ENCODE measurements at regions not wholly inside any gene's neighbourhood (a gene's known extent, or its start where the extent isn't known, plus 50 kb on each side); places are given as distances from the start of the nearest gene placed in this dataset.

DNA sequence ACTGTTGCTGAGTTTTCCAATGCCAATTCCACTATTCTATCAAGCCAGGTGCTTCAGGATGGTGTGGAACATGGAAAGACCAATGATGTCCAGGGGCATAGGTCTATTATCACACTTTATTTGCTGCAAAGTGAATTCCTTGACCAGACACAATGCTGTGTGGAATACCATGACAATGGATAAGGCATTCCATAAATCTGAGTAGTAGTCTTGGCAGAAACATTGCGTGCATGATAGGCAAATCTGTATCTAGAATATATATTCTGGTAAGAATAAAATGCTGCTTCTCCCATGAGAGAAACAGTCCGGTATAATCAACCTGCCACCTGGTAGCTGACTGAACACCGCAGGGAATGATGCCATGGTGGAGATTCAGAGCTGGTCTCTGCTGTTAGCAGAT lies 70.0 kb upstream of the ALDH1A3 start:
- H3K27ac ChIP-seq (ENCODE audit: low read depth, low read length) = no peak overlapping the region
- H3K27me3 ChIP-seq (ENCODE audit: control insufficient read depth in 3 of 3, insufficient read depth in 3 of 3, low read length in 3 of 3) = no peaks in the 10 kb centered on the region
- H3K36me3 ChIP-seq (ENCODE audit: control insufficient read depth in 3 of 3, insufficient read depth in 3 of 3, low read length in 3 of 3) = no peaks in the 10 kb centered on the region
- peaks cover 0 to 2% (median 2%) of the 10 kb centered on the region in 3 donors for H3K9me3 ChIP-seq (ENCODE audit: control insufficient read depth in 3 of 3, low read length in 3 of 3)
- H3K4me1 ChIP-seq (ENCODE audit: control insufficient read depth in 3 of 3, insufficient read depth in 3 of 3, low read length in 3 of 3) = no peaks in the 10 kb centered on the region
- H3K9ac ChIP-seq (ENCODE audit: low read depth in 1 of 3, low read length in 3 of 3) = no peak overlapping the region
- no peak overlapping the region for H3K4me3 ChIP-seq (ENCODE audit: low read length in 3 of 3)

DNA sequence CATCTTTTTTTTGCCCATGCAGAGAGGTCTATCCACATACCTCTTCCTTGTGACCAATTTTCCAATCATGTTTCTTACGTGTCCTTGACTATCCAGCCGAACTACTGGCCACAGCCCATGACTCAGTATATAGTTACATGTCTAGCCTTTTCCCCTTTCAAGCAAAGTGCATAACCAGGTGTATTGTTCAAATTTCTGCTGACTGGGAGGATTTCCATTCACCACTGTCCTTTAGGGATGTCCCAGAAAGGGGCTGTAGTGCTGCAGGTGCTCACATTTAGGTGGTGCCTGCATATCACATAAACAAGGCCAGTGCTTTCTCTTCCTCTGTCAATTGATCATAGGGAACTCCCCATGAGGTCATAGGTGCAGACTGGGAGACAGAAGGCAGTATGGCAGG lies 69.4 kb upstream of the ALDH1A3 start:
- H3K9me3 ChIP-seq (ENCODE audit: control insufficient read depth in 3 of 3, low read length in 3 of 3) = peaks cover 0 to 2% (median 2%) of the 10 kb centered on the region in 3 donors
- H3K4me3 ChIP-seq (ENCODE audit: low read length in 3 of 3) = no peak overlapping the region
- H3K27me3 ChIP-seq (ENCODE audit: control insufficient read depth in 3 of 3, insufficient read depth in 3 of 3, low read length in 3 of 3) = no peaks in the 10 kb centered on the region
- H3K27ac ChIP-seq (ENCODE audit: low read depth, low read length) = no peak overlapping the region
- no peaks in the 10 kb centered on the region for H3K4me1 ChIP-seq (ENCODE audit: control insufficient read depth in 3 of 3, insufficient read depth in 3 of 3, low read length in 3 of 3)
- no peak overlapping the region for H3K9ac ChIP-seq (ENCODE audit: low read depth in 1 of 3, low read length in 3 of 3)
- H3K36me3 ChIP-seq (ENCODE audit: control insufficient read depth in 3 of 3, insufficient read depth in 3 of 3, low read length in 3 of 3) = no peaks in the 10 kb centered on the region

DNA sequence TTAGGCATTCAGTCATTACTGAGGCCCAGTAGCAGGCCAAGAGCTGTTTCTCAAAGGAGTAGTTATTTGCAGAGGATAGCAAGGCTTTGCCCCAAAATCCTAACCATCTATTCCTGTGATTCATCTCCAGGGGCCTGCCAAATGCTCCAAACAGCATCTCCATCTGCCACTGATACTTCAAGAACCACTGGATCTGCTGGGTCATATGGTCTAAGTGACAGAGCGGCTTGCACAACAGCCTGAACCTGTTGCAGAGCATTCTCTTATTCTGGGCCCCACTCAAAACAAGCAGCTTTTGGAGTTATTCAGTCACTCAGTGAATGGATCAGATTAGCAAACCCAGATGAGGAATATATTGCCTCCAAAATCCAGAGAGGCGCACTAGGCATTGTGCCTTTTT lies 68.8 kb upstream of the ALDH1A3 start:
- H3K27me3 ChIP-seq (ENCODE audit: control insufficient read depth in 3 of 3, insufficient read depth in 3 of 3, low read length in 3 of 3) = no peaks in the 10 kb centered on the region
- H3K4me1 ChIP-seq (ENCODE audit: control insufficient read depth in 3 of 3, insufficient read depth in 3 of 3, low read length in 3 of 3) = no peaks in the 10 kb centered on the region
- H3K9ac ChIP-seq (ENCODE audit: low read depth in 1 of 3, low read length in 3 of 3) = no peak overlapping the region
- no peaks in the 10 kb centered on the region for H3K36me3 ChIP-seq (ENCODE audit: control insufficient read depth in 3 of 3, insufficient read depth in 3 of 3, low read length in 3 of 3)
- H3K9me3 ChIP-seq (ENCODE audit: control insufficient read depth in 3 of 3, low read length in 3 of 3) = peaks cover 0 to 5% (median 2%) of the 10 kb centered on the region in 3 donors
- H3K4me3 ChIP-seq (ENCODE audit: low read length in 3 of 3) = no peak overlapping the region
- H3K27ac ChIP-seq (ENCODE audit: low read depth, low read length) = no peak overlapping the region

GRCh38 chr15:100812802-100813201 lies 66.8 kb upstream of the ALDH1A3 start:
- H3K27ac ChIP-seq (ENCODE audit: low read depth, low read length) = no peak overlapping the region
- no peaks in the 10 kb centered on the region for H3K36me3 ChIP-seq (ENCODE audit: control insufficient read depth in 3 of 3, insufficient read depth in 3 of 3, low read length in 3 of 3)
- H3K9ac ChIP-seq (ENCODE audit: low read depth in 1 of 3, low read length in 3 of 3) = no peak overlapping the region
- no peak overlapping the region for H3K4me3 ChIP-seq (ENCODE audit: low read length in 3 of 3)
- H3K9me3 ChIP-seq (ENCODE audit: control insufficient read depth in 3 of 3, low read length in 3 of 3) = peaks cover 0 to 6% (median 2%) of the 10 kb centered on the region in 3 donors
- no peaks in the 10 kb centered on the region for H3K27me3 ChIP-seq (ENCODE audit: control insufficient read depth in 3 of 3, insufficient read depth in 3 of 3, low read length in 3 of 3)
- H3K4me1 ChIP-seq (ENCODE audit: control insufficient read depth in 3 of 3, insufficient read depth in 3 of 3, low read length in 3 of 3) = no peaks in the 10 kb centered on the region

- Histone ChIP-seq H3K9me3 (ENCODE audit: control insufficient read depth in 3 of 3, low read length in 3 of 3) (peaks cover 0 to 10% (median 0%) of the 10 kb centered on the region in 3 donors), H3K9ac (ENCODE audit: low read depth in 1 of 3, low read length in 3 of 3) (no peak overlapping the region), H3K4me1 (ENCODE audit: control insufficient read depth in 3 of 3, insufficient read depth in 3 of 3, low read length in 3 of 3) (no peaks in the 10 kb centered on the region), H3K36me3 (ENCODE audit: control insufficient read depth in 3 of 3, insufficient read depth in 3 of 3, low read length in 3 of 3) (no peaks in the 10 kb centered on the region), H3K4me3 (ENCODE audit: low read length in 3 of 3) (no peak overlapping the region), H3K27ac (ENCODE audit: low read depth, low read length) (no peak overlapping the region), H3K27me3 (ENCODE audit: control insufficient read depth in 3 of 3, insufficient read depth in 3 of 3, low read length in 3 of 3) (no peaks in the 10 kb centered on the region)
Observed at GRCh38 chr15:100818927-100819326, 60.7 kb upstream of the ALDH1A3 start.

- Histone ChIP-seq H3K4me1 (ENCODE audit: control insufficient read depth in 3 of 3, insufficient read depth in 3 of 3, low read length in 3 of 3) (no peaks in the 10 kb centered on the region), H3K27ac (ENCODE audit: low read depth, low read length) (no peak overlapping the region), H3K4me3 (ENCODE audit: low read length in 3 of 3) (no peak overlapping the region), H3K9me3 (ENCODE audit: control insufficient read depth in 3 of 3, low read length in 3 of 3) (peaks cover 0 to 8% (median 0%) of the 10 kb centered on the region in 3 donors), H3K9ac (ENCODE audit: low read depth in 1 of 3, low read length in 3 of 3) (no peak overlapping the region), H3K27me3 (ENCODE audit: control insufficient read depth in 3 of 3, insufficient read depth in 3 of 3, low read length in 3 of 3) (peaks cover 0 to 5% (median 4%) of the 10 kb centered on the region in 3 donors), H3K36me3 (ENCODE audit: control insufficient read depth in 3 of 3, insufficient read depth in 3 of 3, low read length in 3 of 3) (no peaks in the 10 kb centered on the region)
Observed at GRCh38 chr15:100820528-100820927, 59.1 kb upstream of the ALDH1A3 start.

GRCh38 chr15:100821327-100821726 lies 58.3 kb upstream of the ALDH1A3 start:
- H3K27ac ChIP-seq (ENCODE audit: low read depth, low read length) = no peak overlapping the region
- peaks cover 0 to 5% (median 4%) of the 10 kb centered on the region in 3 donors for H3K27me3 ChIP-seq (ENCODE audit: control insufficient read depth in 3 of 3, insufficient read depth in 3 of 3, low read length in 3 of 3)
- H3K4me3 ChIP-seq (ENCODE audit: low read length in 3 of 3) = no peak overlapping the region
- H3K36me3 ChIP-seq (ENCODE audit: control insufficient read depth in 3 of 3, insufficient read depth in 3 of 3, low read length in 3 of 3) = no peaks in the 10 kb centered on the region
- H3K4me1 ChIP-seq (ENCODE audit: control insufficient read depth in 3 of 3, insufficient read depth in 3 of 3, low read length in 3 of 3) = no peaks in the 10 kb centered on the region
- peaks cover 0 to 4% (median 0%) of the 10 kb centered on the region in 3 donors for H3K9me3 ChIP-seq (ENCODE audit: control insufficient read depth in 3 of 3, low read length in 3 of 3)
- no peak overlapping the region for H3K9ac ChIP-seq (ENCODE audit: low read depth in 1 of 3, low read length in 3 of 3)

DNA sequence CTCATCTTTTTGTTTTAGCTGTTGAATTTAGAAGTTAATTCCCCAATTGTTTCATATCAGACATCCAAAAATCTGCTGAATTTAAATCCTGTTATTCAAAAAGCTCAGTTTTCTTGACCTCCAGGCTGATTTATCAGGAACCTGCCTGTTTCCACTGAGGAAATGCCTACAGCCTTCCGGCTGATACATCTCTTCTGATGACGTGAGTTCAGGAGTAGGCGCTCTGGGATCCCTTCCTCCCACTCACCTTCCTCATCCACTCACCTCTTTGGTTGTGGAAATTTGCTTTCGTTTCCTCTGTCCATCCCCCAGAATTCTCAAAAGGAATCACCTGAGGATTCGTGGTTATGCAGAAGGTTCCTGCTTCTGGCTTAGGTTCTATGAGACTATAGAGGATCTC lies 55.4 kb upstream of the ALDH1A3 start:
- H3K4me1 ChIP-seq (ENCODE audit: control insufficient read depth in 3 of 3, insufficient read depth in 3 of 3, low read length in 3 of 3) = no peaks in the 10 kb centered on the region
- peaks cover 0 to 7% (median 0%) of the 10 kb centered on the region in 3 donors for H3K9me3 ChIP-seq (ENCODE audit: control insufficient read depth in 3 of 3, low read length in 3 of 3)
- H3K27me3 ChIP-seq (ENCODE audit: control insufficient read depth in 3 of 3, insufficient read depth in 3 of 3, low read length in 3 of 3) = peaks cover 0 to 5% (median 4%) of the 10 kb centered on the region in 3 donors
- no peaks in the 10 kb centered on the region for H3K36me3 ChIP-seq (ENCODE audit: control insufficient read depth in 3 of 3, insufficient read depth in 3 of 3, low read length in 3 of 3)
- H3K9ac ChIP-seq (ENCODE audit: low read depth in 1 of 3, low read length in 3 of 3) = no peak overlapping the region
- H3K27ac ChIP-seq (ENCODE audit: low read depth, low read length) = no peak overlapping the region
- H3K4me3 ChIP-seq (ENCODE audit: low read length in 3 of 3) = no peak overlapping the region

- H3K36me3 ChIP-seq (ENCODE audit: control insufficient read depth in 3 of 3, insufficient read depth in 3 of 3, low read length in 3 of 3) = no peaks in the 10 kb centered on the region
- no peak overlapping the region for H3K4me3 ChIP-seq (ENCODE audit: low read length in 3 of 3)
- H3K9me3 ChIP-seq (ENCODE audit: control insufficient read depth in 3 of 3, low read length in 3 of 3) = peaks cover 0 to 4% (median 0%) of the 10 kb centered on the region in 3 donors
- H3K4me1 ChIP-seq (ENCODE audit: control insufficient read depth in 3 of 3, insufficient read depth in 3 of 3, low read length in 3 of 3) = no peaks in the 10 kb centered on the region
- H3K9ac ChIP-seq (ENCODE audit: low read depth in 1 of 3, low read length in 3 of 3) = no peak overlapping the region
- no peak overlapping the region for H3K27ac ChIP-seq (ENCODE audit: low read depth, low read length)
- peaks cover 0 to 9% (median 8%) of the 10 kb centered on the region in 3 donors for H3K27me3 ChIP-seq (ENCODE audit: control insufficient read depth in 3 of 3, insufficient read depth in 3 of 3, low read length in 3 of 3)
Observed at GRCh38 chr15:100829457-100829856, 50.2 kb upstream of the ALDH1A3 start.
